ENCODE measurements at regions not wholly inside any gene's neighbourhood (a gene's known extent, or its start where the extent isn't known, plus 50 kb on each side); places are given as distances from the start of the nearest gene placed in this dataset.

GRCh38 chr4:166377578-166377977 is 504.5 kb downstream of the TLL1 start:
- peaks cover 0 to 61% of the 10 kb centered on the region in 2 donors for H3K9me3 ChIP-seq
- H3K27me3 ChIP-seq = no peaks in the 10 kb centered on the region
- no peak overlapping the region for H3K27ac ChIP-seq
- no peaks in the 10 kb centered on the region for H3K36me3 ChIP-seq
- intact Hi-C loops (cut with DNase I) = no loop called here
- H3K4me1 ChIP-seq = no peaks in the 10 kb centered on the region
- TF ChIP-seq CTCF (IDR thresholded peaks at IDR 0.05) = no peak
- DNase-seq (no peak), ATAC-seq (no peak)
- H3K4me3 ChIP-seq = no peak overlapping the region

- H3K9me3 ChIP-seq = no peaks in the 10 kb centered on the region
Observed at GRCh38 chr4:166386491-166387360, 513.7 kb downstream of the TLL1 start.

DNA sequence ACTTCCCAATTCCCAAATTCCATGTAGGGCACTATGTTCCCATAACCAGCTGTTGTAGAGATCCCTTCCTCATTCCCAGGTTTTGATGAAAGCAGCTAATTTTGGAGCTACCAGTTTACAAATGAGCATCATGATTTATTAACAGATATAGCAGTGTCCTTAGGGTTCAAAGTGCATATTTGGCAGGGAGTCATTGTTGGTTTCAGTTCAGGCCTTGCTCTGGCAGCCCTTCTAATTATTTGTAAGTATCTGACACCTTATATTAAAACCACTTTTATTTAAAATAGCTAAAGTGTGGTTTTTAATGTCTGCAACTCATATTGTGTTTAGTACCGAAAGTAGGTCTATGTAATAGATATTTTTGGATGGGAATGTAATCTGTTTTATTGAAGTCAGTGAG is 518.5 kb downstream of the TLL1 start:
- DNase-seq (no peak), ATAC-seq (no peak)
- Histone ChIP-seq H3K27ac (no peak overlapping the region), H3K4me3 (no peak overlapping the region), H3K9me3 (no peaks in the 10 kb centered on the region), H3K36me3 (no peaks in the 10 kb centered on the region), H3K27me3 (no peaks in the 10 kb centered on the region), H3K4me1 (no peaks in the 10 kb centered on the region)
- intact Hi-C loops (cut with DNase I) = no loop called here
- TF ChIP-seq CTCF (IDR thresholded peaks at IDR 0.05) = no peak

More at GRCh38 chr4:166386491-166387360, 513.7 kb downstream of the TLL1 start:
- Histone ChIP-seq H3K27me3 (no peaks in the 10 kb centered on the region), H3K27ac (no peak overlapping the region), H3K4me3 (no peak overlapping the region), H3K36me3 (no peaks in the 10 kb centered on the region), H3K4me1 (no peaks in the 10 kb centered on the region)
- no peak for TF ChIP-seq CTCF (IDR thresholded peaks at IDR 0.05)
- intact Hi-C loops (cut with DNase I) = no loop called here
- no peak for ATAC-seq
- DNase-seq = no peak

- Histone ChIP-seq H3K9me3 (no peaks in the 10 kb centered on the region), H3K27me3 (no peaks in the 10 kb centered on the region), H3K36me3 (no peaks in the 10 kb centered on the region), H3K4me1 (no peaks in the 10 kb centered on the region), H3K4me3 (no peak overlapping the region), H3K27ac (no peak overlapping the region)
- DNase-seq (no peak), ATAC-seq (no peak)
- no peak for TF ChIP-seq CTCF (IDR thresholded peaks at IDR 0.05)
- intact Hi-C loops (cut with DNase I) = no loop called here
Observed at GRCh38 chr4:166399021-166399420, 526.0 kb downstream of the TLL1 start.

DNA sequence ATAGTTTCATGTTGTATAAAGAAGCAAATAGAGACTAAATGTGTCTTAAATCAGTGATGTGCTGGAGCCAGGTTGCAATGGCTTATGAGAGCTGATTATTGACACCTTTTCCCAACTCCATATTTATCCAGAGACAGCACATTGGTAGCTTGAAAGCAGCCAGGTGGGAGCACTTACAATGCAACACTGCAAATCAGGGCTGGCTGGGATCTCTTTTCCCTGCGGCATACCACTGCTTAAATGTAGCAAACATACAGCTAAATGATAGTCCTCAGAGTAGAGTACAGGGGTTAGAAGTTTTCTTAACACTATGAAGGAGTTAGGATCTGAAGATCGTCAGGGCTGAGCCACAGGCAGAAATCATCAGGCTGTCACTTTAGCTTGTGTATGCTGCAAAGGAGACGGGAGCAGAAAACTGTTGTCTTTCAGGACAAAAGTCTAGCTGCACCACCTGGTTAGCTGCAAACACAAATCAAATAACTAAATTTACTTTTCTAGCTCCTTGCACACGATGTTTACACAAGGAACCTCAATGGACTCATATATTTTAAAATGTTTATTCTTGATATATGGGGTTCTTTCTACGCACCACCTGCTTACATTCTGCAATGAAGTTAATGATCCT is 527.3 kb downstream of the TLL1 start:
- DNase-seq (no peak), ATAC-seq (no peak)
- Histone ChIP-seq H3K27me3 (no peaks in the 10 kb centered on the region), H3K4me3 (no peak overlapping the region), H3K4me1 (no peaks in the 10 kb centered on the region), H3K27ac (no peak overlapping the region), H3K36me3 (no peaks in the 10 kb centered on the region), H3K9me3 (no peaks in the 10 kb centered on the region)
- no peak for TF ChIP-seq CTCF (IDR thresholded peaks at IDR 0.05)
- intact Hi-C loops (cut with DNase I) = no loop called here

All from left lung (tissue), 4 donors.